HS-5 (cell line): ENCODE measurements at regions not wholly inside any gene's neighbourhood (a gene's known extent, or its start where the extent isn't known, plus 50 kb on each side); places are given as distances from the start of the nearest gene placed in this dataset.
"Not testable (repeated sequence)": the region's sequence is repeated elsewhere in the genome, so short reads cannot be mapped to it uniquely, and the experiment has no call there.

ENCODE experiments used
- DNase-seq: peaks from one replicate; pipeline ENCODE4 v3.0.0-alpha.2; 2012; ENCODE audit warnings: low read depth

DNA sequence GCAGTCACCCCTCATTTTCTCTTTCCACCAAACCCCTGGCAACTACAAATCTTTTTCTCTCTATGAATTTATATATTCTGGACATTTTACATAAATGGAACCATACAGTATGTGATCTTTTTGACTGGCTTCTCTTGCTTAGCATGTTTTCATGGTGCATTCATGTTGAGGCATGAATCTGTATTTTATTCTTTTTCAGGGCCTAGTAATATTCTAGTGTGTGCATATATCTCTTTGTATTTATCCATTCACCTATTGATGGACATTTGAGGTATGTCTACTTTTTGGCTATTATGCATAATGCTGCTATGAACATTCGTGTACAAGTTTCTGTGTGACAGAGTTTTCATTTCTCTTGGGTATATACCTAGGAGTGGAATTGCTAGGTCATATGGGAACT, 78.2 kb downstream of the HACD1 start:
- DNase-seq = no peak

DNA sequence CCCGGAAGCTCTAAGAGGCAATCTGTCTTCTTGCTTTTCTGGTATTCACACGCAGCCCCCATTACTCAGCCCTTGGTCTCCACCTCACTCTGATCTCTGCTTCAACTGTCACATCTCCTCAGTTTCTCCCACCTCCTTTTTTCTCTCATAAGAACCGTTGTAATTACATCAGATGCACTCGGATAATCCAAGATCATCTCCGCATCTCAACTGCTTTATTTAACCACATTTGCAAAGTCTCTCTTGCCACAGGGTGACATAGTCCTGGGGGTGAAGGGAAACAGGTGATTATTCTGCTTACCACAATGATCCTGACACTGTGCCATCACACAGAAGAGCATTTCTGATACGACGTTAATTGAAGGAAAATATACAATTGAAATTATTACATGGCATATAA, 79.9 kb downstream of the HACD1 start:
- no peak for DNase-seq

- DNase-seq = no peak
These were observed 81.0 kb downstream of the HACD1 start for GRCh38 chr10:17536221-17536620.

- DNase-seq = no peak
These were observed 79.3 kb upstream of the ST8SIA6 start for GRCh38 chr10:17533731-17534130.

DNA sequence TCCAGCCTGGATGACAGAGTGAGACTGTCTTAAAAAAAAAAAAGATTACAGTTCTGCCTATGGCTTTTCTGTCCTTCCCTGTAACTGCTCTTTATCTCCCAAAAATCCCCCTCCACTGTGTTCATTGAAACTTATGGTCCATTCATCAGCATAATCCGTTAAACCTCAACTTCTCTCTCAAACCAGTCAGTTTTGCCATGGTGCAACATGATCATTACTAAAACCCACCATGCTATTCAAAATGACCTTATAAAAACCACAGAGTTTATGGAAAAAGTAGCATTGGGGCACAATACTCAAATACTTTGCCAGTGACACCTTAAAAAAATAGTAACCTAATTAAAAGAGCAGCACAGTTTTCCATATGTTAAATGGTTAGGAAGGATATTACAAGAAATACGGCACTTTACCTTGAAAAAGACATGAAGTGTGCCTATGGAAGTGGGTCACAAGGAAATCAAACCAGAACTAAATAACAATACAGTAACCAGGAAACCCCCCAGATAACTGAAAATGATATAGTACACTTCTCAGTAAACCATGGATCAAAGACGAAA, 74.0 kb upstream of the ST8SIA6 start:
- DNase-seq = no peak

DNA sequence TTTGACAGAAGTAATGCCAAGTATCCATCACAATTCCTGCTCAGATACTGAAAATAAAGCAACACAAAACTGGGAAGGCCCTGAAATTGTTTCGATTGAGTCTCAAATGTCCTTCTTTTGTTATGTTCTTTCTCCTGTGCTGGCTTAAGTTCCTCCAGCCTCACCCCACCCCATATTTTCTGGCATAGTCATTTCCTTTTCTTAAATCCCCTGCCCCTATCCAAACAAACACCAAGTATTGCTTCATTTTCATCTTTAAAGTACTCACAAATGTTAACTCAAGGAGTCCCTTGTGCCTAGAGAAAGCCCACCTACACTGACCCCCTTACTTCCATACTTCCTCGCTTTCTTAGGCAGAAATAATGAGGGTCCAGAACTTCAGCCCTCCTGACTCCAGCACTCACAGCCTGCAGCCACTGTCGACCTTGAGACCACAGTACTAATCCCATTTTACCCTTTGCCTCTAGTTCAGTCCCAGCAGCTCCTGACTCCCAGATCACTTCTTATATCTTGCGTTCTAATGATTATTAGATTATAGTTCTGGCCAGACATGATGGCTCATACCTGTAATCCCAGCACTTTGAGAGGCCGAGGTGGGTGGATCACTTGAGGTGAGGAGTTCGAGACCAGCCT, 73.2 kb upstream of the ST8SIA6 start:
- DNase-seq = peak; percentile 35

DNA sequence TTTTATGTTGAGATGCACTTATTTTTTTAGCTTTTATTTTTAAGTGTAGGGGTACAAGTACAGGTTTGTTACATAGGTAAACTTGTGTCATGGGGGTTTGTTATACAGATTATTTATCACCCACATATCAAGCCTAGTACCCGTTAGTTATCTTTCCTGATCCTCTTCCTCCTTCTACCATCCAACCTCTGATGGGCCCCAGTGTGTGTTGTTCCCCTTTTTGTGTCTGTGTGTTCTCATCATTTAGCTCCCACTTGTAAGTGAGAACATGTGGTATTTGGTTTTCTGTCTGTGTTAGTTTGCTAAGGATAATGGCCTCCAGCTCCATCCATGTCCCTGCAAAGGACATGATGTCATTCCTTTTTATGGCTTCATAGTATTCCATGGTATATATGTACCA, 72.2 kb upstream of the ST8SIA6 start:
- not testable (repeated sequence) for DNase-seq

DNA sequence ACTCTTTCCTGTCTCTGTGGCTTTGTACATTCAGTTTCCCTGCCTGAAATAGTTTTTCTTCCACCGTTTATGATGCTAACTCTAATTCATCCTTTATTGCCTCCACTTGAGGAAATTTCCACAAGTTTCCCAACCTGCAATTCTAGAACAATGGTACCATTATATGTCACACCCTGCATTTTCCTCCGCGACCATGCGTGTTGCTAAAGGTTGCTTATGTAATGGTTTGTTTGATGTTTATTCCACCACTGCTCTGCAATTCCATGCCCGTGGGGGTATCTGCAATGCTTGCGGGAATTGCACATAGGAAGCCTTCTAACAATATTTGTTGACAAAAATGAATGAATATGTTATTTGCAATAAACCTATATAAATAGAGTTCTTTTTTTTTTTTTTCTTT, 69.5 kb upstream of the ST8SIA6 start:
- DNase-seq = no peak

DNA sequence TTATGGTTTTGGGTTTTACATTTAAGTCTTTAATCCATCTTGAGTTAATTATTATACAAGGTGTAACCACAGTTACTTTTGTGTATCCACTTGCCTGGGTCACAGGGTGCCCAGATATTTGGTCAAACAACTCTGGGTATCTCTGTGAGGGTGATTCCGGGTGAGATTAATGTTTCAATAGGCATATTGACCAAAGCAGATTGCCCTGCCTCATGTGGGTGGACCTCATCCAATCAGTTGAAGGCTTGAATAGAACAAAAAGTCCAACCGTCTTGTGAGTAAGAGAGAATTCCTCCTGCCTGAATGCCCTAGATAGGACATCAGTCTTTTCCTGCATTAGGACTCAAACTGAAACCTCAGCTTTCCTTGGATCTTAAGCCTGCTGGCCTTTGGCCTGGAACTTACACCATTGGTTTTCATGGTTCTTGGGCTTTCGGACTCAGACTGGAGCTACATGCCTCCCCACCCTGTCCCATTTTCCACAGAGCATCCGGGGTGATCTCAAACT, 68.9 kb upstream of the ST8SIA6 start:
- no peak for DNase-seq

DNA sequence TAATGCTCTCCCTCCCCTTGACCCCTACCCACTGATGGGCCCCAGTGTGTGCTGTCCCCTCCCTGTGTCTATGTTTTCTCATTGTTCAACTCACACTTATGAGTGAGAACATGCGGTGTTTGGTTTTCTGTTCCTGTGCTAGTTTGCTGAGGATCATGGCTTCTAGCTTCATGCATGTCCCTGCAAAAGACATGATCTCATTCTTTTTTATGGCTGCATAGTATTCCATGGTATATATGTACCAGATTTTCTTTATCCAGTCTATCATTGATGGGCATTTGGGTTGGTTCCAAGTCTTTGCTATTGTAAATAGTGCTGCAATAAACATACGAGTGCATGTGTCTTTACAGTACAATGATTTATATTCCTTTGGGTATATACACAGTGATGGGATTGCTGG, 67.9 kb upstream of the ST8SIA6 start:
- DNase-seq = not testable (repeated sequence)

DNA sequence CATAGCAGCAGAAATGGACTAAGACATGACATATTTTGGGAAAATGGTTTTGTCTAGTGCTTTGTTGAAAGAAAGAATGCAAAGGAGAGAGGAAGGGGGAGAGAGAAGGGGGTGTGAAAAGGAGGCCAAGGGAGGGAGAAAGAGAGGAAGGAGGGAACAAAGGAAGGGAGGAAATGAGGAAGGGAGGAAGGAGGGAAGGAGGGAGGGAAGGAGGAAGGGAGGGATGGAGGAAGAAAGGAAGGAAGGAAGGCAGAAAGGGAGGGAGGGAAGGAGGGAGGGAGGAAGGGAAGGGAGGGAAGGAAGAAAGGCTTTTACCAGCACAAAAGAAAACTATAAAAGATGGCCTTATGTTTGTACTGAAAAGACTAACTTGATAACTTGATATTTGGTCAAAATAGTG, 65.1 kb upstream of the ST8SIA6 start:
- no peak for DNase-seq

DNA sequence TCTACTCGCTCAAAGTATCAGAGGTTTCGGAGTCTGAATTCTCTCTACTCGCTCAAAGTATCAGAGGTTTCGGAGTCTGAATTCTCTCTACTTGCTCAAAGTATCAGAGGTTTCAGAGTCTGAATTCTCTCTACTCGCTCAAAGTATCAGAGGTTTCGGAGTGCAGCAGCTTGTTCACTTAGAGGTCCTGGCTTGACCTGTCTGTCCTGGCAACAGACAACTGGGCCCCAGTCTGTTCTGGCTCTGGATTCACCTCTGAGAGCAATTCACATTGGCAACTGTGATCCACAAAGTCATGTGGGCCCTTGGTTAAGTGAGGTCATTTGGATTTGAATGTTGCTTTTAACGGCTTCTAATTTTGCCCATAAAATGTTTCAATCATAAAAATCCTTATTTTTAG, 63.9 kb upstream of the ST8SIA6 start:
- no peak for DNase-seq

DNA sequence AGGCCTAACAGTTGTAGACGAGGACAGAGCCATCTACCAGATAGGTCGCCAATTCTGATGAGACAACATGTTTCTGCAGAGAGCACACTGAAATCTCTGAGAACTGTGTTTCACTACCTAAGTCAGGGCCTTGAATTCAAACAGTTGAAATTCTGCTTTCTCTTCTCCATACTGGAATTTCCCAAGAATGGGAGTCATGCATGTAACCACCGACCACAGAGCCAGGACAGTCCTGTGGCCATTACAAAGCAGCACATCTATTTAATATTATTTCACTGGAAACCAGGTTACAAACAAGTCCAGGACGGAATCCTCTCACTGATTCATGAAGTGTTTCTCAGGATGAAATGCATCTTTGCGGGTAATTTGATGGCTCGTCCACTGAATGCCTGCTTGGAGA, 62.0 kb upstream of the ST8SIA6 start:
- no peak for DNase-seq

- peak; percentile 76 for DNase-seq
These were observed 58.1 kb upstream of the ST8SIA6 start for GRCh38 chr10:17512341-17513001.

DNA sequence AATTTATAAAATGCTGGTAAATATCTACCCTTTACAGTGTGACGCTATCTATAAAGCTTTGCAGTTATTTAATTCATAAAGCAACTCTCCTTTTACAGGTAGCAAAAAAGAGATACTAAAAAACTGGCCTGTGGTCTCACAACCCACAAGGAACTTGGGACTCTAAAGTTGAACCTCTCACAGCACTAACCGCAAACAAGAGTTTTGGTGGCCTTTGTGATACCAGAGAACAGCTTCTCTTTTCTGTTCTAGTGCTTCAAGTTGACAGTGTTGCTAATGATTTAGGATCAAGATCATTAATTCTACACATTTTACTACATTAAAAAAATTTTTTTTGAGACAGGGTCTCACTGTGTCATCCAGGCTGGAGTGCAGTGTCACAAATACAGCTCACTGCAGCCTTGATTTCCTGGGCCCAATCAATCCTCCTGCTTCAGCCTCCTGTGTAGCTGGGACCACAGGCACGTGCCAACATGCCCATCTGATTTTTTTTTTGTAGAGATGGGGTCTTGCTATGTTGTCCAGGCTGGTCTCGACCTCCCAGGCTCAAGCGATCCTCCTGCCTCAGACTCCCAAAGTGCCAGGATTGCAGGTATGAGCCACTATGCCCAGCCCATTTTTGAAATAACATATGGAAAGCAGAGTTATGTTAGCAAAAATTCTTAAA, 56.0 kb upstream of the ST8SIA6 start:
- no peak for DNase-seq

DNA sequence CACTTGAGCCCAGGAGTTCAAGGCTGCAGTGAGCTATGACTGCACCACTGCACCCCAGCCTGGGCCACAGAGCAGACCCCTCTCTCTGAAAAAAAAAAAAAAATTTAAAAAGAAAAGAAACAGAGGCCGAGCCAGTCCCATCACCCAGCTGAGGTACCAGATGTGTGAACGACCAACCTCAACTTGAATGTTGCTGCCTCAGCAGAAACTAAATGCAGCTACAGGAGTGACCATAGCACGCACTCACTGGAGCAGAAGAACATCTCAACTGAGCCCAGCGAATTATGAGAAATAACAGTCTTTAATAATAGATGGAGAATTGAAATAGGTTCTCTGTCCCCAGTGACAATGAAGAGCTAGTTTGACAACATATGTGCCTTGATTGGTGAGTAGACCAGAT, 53.1 kb upstream of the ST8SIA6 start:
- no peak for DNase-seq

DNA sequence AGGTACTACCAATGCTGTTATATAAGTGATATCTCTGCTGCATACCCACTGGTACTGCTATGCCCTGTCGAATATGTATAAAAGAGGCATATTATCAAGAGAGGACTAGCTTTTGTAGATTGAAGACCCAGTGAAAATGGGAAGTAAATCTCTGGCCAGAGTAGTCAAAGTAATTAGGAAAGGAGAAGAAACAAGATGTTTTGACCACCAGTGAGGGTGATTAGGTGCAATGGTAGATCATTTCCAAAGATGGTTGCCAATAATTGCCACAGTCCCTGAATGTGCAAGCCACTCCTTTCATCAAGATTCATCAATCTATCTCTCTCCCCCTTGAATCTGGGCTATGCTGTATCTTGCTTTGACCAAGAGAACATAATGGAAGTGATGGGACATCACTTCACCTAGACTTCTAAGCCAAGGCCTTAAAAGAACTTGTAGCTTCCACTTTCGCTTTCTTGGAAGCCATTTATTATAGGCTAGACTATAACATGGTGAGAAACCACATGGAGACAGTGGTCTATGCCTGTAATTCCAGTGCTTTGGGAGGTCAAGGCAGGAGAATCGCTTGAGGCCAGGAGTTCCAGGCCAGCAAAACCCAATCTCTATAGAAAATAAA, 52.6 kb upstream of the ST8SIA6 start:
- no peak for DNase-seq

GRCh38 chr10:17506390-17506789, 52.0 kb upstream of the ST8SIA6 start:
- DNase-seq = no peak

GRCh38 chr10:17504547-17505245, 50.3 kb upstream of the ST8SIA6 start:
- peak; percentile 56 for DNase-seq
